NB4 (cell line): ENCODE measurements at regions not wholly inside any gene's neighbourhood (a gene's known extent, or its start where the extent isn't known, plus 50 kb on each side); places are given as distances from the start of the nearest gene placed in this dataset.

Experiments
- CTCF ChIP-seq: IDR thresholded peaks from one replicate; pipeline ENCODE4 v1.5.1; 2012; ENCODE audit warnings: low read depth, low read length
- MAX ChIP-seq: IDR thresholded peaks from 2 replicates; pipeline ENCODE4 v1.6.1; 2011; ENCODE audit warnings: low read depth, low read length
- MYC ChIP-seq: IDR thresholded peaks from 2 replicates; pipeline ENCODE4 v1.6.1; 2011; ENCODE audit warnings: low read depth, low read length
- POLR2A ChIP-seq: IDR thresholded peaks from 2 replicates; pipeline ENCODE4 v1.6.1; 2011; ENCODE audit warnings: mild to moderate bottlenecking; ENCODE audit not compliant: insufficient read length; ENCODE audit errors: extremely low read depth

GRCh38 chr11:133749841-133750240 lies 95.5 kb downstream of the SPATA19 start:
- TF ChIP-seq CTCF (no peak), MAX (no peak), MYC (no peak), POLR2A (no peak)
